Neural progenitor cell (in vitro differentiated cells): ENCODE measurements at regions not wholly inside any gene's neighbourhood (a gene's known extent, or its start where the extent isn't known, plus 50 kb on each side); places are given as distances from the start of the nearest gene placed in this dataset.

ENCODE experiments used
- DNase-seq: peaks from one replicate; pipeline ENCODE4 v3.0.0-alpha.2; 2016; ENCODE audit warnings: low spot score
- H2AFZ ChIP-seq: fragments of 200-600 bp; sonication (generic); replicated peaks from 2 replicates; pipeline ENCODE4 v1.6.1; 2016; ENCODE audit warnings: antibody characterized with exemption
- H3F3A ChIP-seq: fragments of 200-600 bp; sonication (generic); 2 replicates; pipeline ENCODE4 v1.6.1; 2016; ENCODE audit warnings: antibody characterized with exemption, low read depth
- H3K27ac ChIP-seq: fragments of 200-600 bp; sonication (generic); 2 replicates; pipeline ENCODE4 v1.5.1; 2016; ENCODE audit warnings: mild to moderate bottlenecking
- H3K27me3 ChIP-seq: fragments of 200-600 bp; sonication (generic); 2 replicates; pipeline ENCODE4 v1.6.1; 2016; ENCODE audit warnings: mild to moderate bottlenecking, moderate library complexity
- H3K36me3 ChIP-seq: fragments of 200-600 bp; sonication (generic); 2 replicates; pipeline ENCODE4 v1.5.1; 2016
- H3K4me1 ChIP-seq: fragments of 200-600 bp; sonication (generic); 2 replicates; pipeline ENCODE4 v1.6.1; 2016; ENCODE audit warnings: mixed run types
- H3K4me2 ChIP-seq: fragments of 200-600 bp; sonication (generic); 2 replicates; pipeline ENCODE4 v1.6.1; 2016
- H3K4me3 ChIP-seq: fragments of 200-600 bp; sonication (generic); 2 replicates; pipeline ENCODE4 v1.5.1; 2016
- H3K79me2 ChIP-seq: fragments of 200-600 bp; sonication (generic); 2 replicates; pipeline ENCODE4 v1.6.1; 2016; ENCODE audit warnings: low read depth
- H3K9ac ChIP-seq: fragments of 200-600 bp; sonication (generic); 2 replicates; pipeline ENCODE4 v1.6.1; 2016
- H3K9me3 ChIP-seq: fragments of 200-600 bp; sonication (generic); 2 replicates; pipeline ENCODE4 v1.5.1; 2016; ENCODE audit warnings: low read depth
- H4K20me1 ChIP-seq: fragments of 200-600 bp; sonication (generic); 2 replicates; pipeline ENCODE4 v1.6.1; 2016; ENCODE audit warnings: low read depth
- H3K27ac Mint-ChIP-seq: 3 replicates; pipeline ENCODE4 v1.8.0; 2021; ENCODE audit warnings: mixed read lengths
- H3K27me3 Mint-ChIP-seq: 2 replicates; pipeline ENCODE4 v1.8.0; 2022; ENCODE audit warnings: low read depth, mild to moderate bottlenecking, inconsistent platforms, moderate library complexity, mixed read lengths; ENCODE audit not compliant: insufficient read depth
- H3K36me3 Mint-ChIP-seq: 3 replicates; pipeline ENCODE4 v1.8.0; 2021; ENCODE audit warnings: mixed read lengths
- H3K4me1 Mint-ChIP-seq: 3 replicates; pipeline ENCODE4 v1.8.0; 2021; ENCODE audit warnings: mixed read lengths
- H3K4me3 Mint-ChIP-seq: 3 replicates; pipeline ENCODE4 v1.8.0; 2021; ENCODE audit warnings: mild to moderate bottlenecking, moderate library complexity, mixed read lengths
- H3K9me3 Mint-ChIP-seq: 3 replicates; pipeline ENCODE4 v1.8.0; 2020; ENCODE audit warnings: mixed read lengths
- EZH2 ChIP-seq: fragments of 200-600 bp; sonication (generic); IDR thresholded peaks from 2 replicates; pipeline ENCODE4 v1.6.1; 2017; ENCODE audit warnings: antibody characterized with exemption, mild to moderate bottlenecking, moderate library complexity
- EZH2phosphoT487 ChIP-seq: fragments of 200-600 bp; sonication (generic); IDR thresholded peaks from 2 replicates; pipeline ENCODE4 v1.6.1; 2017; ENCODE audit warnings: antibody characterized with exemption
- TF ChIP-seq, protein P1 (sequence below): fragments of 200-600 bp; sonication (generic); IDR thresholded peaks from 2 replicates; pipeline ENCODE4 v1.5.1; 2017; ENCODE audit warnings: antibody characterized with exemption, mild to moderate bottlenecking

DNA sequence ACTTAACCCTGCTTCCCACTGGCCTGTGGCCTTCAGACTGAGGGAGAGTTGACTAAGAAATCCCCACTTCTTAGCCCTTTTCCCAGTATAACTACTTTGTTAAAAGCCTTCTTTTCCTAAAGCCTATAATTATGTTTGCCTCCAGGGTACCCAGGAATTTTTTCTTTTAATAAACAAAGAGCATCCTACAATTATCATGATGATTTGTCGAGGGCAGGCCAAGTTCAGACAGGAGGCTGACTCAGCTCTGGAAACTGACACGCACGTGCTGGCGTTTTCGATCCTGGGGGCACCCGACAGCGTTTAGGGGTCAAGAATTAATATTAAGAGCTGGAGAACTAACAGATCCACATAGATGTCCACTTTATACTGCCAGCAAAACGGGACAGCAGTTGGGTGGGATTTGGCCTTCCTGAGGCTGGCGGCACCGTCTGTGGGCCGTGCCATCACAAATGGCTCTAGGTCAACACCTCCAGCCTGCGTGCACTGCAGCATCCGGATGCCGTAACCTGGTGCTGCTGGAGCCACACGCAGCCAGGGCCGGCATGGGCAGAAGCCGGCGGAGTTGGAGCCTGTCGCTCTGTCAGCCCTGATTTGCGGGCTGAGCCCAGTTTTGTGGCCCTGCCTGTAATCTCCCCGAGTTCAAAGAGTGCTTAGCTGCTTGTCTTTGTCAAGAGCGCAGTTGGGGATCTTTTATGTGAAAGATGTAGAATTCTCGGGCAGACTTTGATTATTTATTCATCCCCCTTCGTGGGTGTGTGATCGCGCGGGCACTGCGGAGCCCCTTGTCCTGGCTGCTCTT, 191.0 kb downstream of the GLI2 start:
- no peak overlapping the region for H2AFZ ChIP-seq
- Mint-ChIP-seq H3K36me3 (peaks cover 29% of the 10 kb centered on the region), H3K4me3 (peak overlapping the region; percentile 2), H3K27ac (peak overlapping the region; percentile 93), H3K27me3 (peaks cover 3% of the 10 kb centered on the region), H3K4me1 (peaks cover 25% of the 10 kb centered on the region), H3K9me3 (peaks cover 5% of the 10 kb centered on the region)
- no peak overlapping the region for H3K9ac ChIP-seq
- no peak for DNase-seq
- H3K4me2 ChIP-seq = no peak overlapping the region
- H4K20me1 ChIP-seq = peaks cover 52% of the 10 kb centered on the region
- H3K27me3 ChIP-seq = no peaks in the 10 kb centered on the region
- H3F3A ChIP-seq = peaks cover 6% of the 10 kb centered on the region
- H3K36me3 ChIP-seq = no peaks in the 10 kb centered on the region
- peaks cover 3% of the 10 kb centered on the region for H3K79me2 ChIP-seq
- H3K4me3 ChIP-seq = no peak overlapping the region
- no peaks in the 10 kb centered on the region for H3K9me3 ChIP-seq
- H3K27ac ChIP-seq = no peak overlapping the region
- no peak for TF ChIP-seq EZH2phosphoT487
- TF ChIP-seq EZH2 = no peak
- TF ChIP-seq, protein P1, sequence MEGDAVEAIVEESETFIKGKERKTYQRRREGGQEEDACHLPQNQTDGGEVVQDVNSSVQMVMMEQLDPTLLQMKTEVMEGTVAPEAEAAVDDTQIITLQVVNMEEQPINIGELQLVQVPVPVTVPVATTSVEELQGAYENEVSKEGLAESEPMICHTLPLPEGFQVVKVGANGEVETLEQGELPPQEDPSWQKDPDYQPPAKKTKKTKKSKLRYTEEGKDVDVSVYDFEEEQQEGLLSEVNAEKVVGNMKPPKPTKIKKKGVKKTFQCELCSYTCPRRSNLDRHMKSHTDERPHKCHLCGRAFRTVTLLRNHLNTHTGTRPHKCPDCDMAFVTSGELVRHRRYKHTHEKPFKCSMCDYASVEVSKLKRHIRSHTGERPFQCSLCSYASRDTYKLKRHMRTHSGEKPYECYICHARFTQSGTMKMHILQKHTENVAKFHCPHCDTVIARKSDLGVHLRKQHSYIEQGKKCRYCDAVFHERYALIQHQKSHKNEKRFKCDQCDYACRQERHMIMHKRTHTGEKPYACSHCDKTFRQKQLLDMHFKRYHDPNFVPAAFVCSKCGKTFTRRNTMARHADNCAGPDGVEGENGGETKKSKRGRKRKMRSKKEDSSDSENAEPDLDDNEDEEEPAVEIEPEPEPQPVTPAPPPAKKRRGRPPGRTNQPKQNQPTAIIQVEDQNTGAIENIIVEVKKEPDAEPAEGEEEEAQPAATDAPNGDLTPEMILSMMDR = no peak
- H3K4me1 ChIP-seq = no peaks in the 10 kb centered on the region

GRCh38 chr2:120927265-120927628, 191.6 kb downstream of the GLI2 start:
- no peak for DNase-seq
- peaks cover 7% of the 10 kb centered on the region for H3K79me2 ChIP-seq
- TF ChIP-seq, protein P1 = no peak
- no peak for TF ChIP-seq EZH2
- TF ChIP-seq EZH2phosphoT487 = no peak
- H3K27me3 Mint-ChIP-seq = peaks cover 3% of the 10 kb centered on the region
- no peak overlapping the region for H3K9ac ChIP-seq
- H3K4me3 Mint-ChIP-seq = peak overlapping the region; percentile 2
- H3K9me3 ChIP-seq = no peaks in the 10 kb centered on the region
- H3K4me2 ChIP-seq = no peak overlapping the region
- H3K27ac ChIP-seq = no peak overlapping the region
- H2AFZ ChIP-seq = no peak overlapping the region
- no peaks in the 10 kb centered on the region for H3K36me3 ChIP-seq
- H3K4me1 Mint-ChIP-seq = peaks cover 28% of the 10 kb centered on the region
- peaks cover 30% of the 10 kb centered on the region for H3K36me3 Mint-ChIP-seq
- peaks cover 5% of the 10 kb centered on the region for H3K9me3 Mint-ChIP-seq
- no peaks in the 10 kb centered on the region for H3K4me1 ChIP-seq
- peak overlapping the region; percentile 57 for H3K27ac Mint-ChIP-seq
- peaks cover 6% of the 10 kb centered on the region for H3F3A ChIP-seq
- no peaks in the 10 kb centered on the region for H3K27me3 ChIP-seq
- H4K20me1 ChIP-seq = peaks cover 52% of the 10 kb centered on the region
- no peak overlapping the region for H3K4me3 ChIP-seq

GRCh38 chr2:120929829-120930228, 194.2 kb downstream of the GLI2 start:
- Histone ChIP-seq H3K79me2 (peaks cover 15% of the 10 kb centered on the region), H4K20me1 (peaks cover 62% of the 10 kb centered on the region), H3K4me3 (no peak overlapping the region), H3K27me3 (no peaks in the 10 kb centered on the region), H3K9me3 (no peaks in the 10 kb centered on the region), H3F3A (no peaks in the 10 kb centered on the region), H3K27ac (no peak overlapping the region), H2AFZ (no peak overlapping the region), H3K4me1 (peaks cover 6% of the 10 kb centered on the region), H3K4me2 (no peak overlapping the region), H3K36me3 (no peaks in the 10 kb centered on the region), H3K9ac (no peak overlapping the region)
- Mint-ChIP-seq H3K4me1 (peaks cover 51% of the 10 kb centered on the region), H3K36me3 (peaks cover 35% of the 10 kb centered on the region), H3K4me3 (no peak overlapping the region), H3K27ac (no peak overlapping the region), H3K9me3 (peaks cover 7% of the 10 kb centered on the region), H3K27me3 (peaks cover 5% of the 10 kb centered on the region)
- DNase-seq = no peak
- TF ChIP-seq EZH2 (no peak), EZH2phosphoT487 (no peak)
- TF ChIP-seq, protein P1 = no peak
